GM12878 (cell line): ENCODE measurements at regions not wholly inside any gene's neighbourhood (a gene's known extent, or its start where the extent isn't known, plus 50 kb on each side); places are given as distances from the start of the nearest gene placed in this dataset.
A peak's percentile ranks its signal among the peaks of the same experiment; 100 is the strongest.

Experiments
- ESRRA ChIP-seq: IDR thresholded peaks from 2 replicates; pipeline ENCODE4 v1.6.1; 2012; ENCODE audit warnings: mild to moderate bottlenecking, low read length, improper control_type of control experiment
- HDAC2 ChIP-seq: fragments of 200-600 bp; sonication (generic); IDR thresholded peaks from 2 replicates; pipeline ENCODE4 v1.6.1; 2017
- SMC3 ChIP-seq: IDR thresholded peaks from 2 replicates; pipeline ENCODE4 v1.6.1; 2011; ENCODE audit warnings: low read length, improper control_type of control experiment, borderline replicate concordance
- TBL1XR1 ChIP-seq: IDR thresholded peaks from 2 replicates; pipeline ENCODE4 v1.6.1; 2012; ENCODE audit warnings: low read depth, low read length, improper control_type of control experiment
- YY1 ChIP-seq: IDR thresholded peaks from 2 replicates; pipeline ENCODE4 v1.6.1; 2011; ENCODE audit warnings: low read depth, mild to moderate bottlenecking, low read length
- ZSCAN29 ChIP-seq: fragments of 450-650 bp; IDR thresholded peaks from 2 replicates; pipeline ENCODE4 v1.6.1; 2017; ENCODE audit warnings: mild to moderate bottlenecking, moderate library complexity
- TF ChIP-seq, protein P1 (sequence below): fragments of 450-650 bp; IDR thresholded peaks from 2 replicates; pipeline ENCODE4 v1.6.1; 2018; ENCODE audit warnings: borderline replicate concordance, mild to moderate bottlenecking; ENCODE audit not compliant: partially characterized antibody
- TF ChIP-seq, protein P2 (sequence below): fragments of 450-650 bp; IDR thresholded peaks from 2 replicates; pipeline ENCODE4 v1.6.1; 2018; ENCODE audit warnings: mild to moderate bottlenecking, low read depth, moderate library complexity; ENCODE audit not compliant: partially characterized antibody

DNA sequence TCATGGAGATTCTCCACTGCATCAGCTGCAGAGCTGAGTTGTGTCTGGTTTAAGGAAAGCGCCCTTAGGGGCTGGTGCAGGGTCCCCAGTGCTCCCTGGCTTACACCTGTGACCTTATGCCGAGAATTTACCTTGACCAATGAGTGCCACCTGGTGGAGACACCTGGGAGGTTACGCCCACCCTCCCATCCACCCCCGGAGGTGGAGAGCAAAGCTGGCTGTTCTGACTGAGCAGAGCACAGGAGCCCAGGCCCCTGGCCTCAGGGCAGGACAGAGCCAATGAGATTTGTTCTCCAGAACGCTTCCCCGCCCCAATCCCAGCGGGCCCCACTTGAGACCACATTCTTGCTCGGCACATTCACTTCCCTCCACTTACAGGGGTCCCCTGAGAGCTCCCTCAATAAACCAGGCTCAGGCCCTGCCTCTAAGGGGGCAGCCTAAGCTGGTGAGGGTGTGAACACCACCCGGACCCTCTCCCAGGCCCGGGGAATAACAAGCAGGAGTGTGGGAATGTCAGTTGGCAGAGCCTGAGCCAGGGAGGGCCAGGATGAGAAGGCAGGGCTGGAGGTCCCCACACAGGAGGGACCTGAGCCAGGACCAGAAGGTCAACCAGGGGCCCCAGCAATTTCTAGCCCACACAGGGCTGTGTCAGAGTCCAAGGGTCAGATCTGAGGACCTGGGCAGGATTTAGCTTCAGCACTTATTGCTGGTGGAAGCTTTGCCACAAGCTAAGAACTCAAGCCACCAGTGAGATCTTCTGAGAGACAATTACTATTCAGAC, 117.1 kb downstream of the TPRA1 start (continued):
- peak; percentile 39; the same call in 1 of the 2 replicates for TF ChIP-seq SMC3
- TF ChIP-seq ZSCAN29 = no peak
- no peak for TF ChIP-seq HDAC2
- TF ChIP-seq, protein P1, sequence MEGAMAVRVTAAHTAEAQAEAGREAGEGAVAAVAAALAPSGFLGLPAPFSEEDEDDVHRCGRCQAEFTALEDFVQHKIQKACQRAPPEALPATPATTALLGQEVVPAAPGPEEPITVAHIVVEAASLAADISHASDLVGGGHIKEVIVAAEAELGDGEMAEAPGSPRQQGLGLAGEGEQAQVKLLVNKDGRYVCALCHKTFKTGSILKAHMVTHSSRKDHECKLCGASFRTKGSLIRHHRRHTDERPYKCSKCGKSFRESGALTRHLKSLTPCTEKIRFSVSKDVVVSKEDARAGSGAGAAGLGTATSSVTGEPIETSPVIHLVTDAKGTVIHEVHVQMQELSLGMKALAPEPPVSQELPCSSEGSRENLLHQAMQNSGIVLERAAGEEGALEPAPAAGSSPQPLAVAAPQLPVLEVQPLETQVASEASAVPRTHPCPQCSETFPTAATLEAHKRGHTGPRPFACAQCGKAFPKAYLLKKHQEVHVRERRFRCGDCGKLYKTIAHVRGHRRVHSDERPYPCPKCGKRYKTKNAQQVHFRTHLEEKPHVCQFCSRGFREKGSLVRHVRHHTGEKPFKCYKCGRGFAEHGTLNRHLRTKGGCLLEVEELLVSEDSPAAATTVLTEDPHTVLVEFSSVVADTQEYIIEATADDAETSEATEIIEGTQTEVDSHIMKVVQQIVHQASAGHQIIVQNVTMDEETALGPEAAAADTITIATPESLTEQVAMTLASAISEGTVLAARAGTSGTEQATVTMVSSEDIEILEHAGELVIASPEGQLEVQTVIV = no peak
- TF ChIP-seq YY1 = no peak
- no peak for TF ChIP-seq ESRRA
- no peak for TF ChIP-seq TBL1XR1
- TF ChIP-seq, protein P2, sequence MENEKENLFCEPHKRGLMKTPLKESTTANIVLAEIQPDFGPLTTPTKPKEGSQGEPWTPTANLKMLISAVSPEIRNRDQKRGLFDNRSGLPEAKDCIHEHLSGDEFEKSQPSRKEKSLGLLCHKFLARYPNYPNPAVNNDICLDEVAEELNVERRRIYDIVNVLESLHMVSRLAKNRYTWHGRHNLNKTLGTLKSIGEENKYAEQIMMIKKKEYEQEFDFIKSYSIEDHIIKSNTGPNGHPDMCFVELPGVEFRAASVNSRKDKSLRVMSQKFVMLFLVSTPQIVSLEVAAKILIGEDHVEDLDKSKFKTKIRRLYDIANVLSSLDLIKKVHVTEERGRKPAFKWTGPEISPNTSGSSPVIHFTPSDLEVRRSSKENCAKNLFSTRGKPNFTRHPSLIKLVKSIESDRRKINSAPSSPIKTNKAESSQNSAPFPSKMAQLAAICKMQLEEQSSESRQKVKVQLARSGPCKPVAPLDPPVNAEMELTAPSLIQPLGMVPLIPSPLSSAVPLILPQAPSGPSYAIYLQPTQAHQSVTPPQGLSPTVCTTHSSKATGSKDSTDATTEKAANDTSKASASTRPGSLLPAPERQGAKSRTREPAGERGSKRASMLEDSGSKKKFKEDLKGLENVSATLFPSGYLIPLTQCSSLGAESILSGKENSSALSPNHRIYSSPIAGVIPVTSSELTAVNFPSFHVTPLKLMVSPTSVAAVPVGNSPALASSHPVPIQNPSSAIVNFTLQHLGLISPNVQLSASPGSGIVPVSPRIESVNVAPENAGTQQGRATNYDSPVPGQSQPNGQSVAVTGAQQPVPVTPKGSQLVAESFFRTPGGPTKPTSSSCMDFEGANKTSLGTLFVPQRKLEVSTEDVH = no peak
